Lower leg skin (tissue), 3 donors: ENCODE measurements at regions not wholly inside any gene's neighbourhood (a gene's known extent, or its start where the extent isn't known, plus 50 kb on each side); places are given as distances from the start of the nearest gene placed in this dataset.

Experiments used
- POLR2A ChIP-seq, 2 donors: fragments of 450-650 bp; IDR thresholded peaks; one replicate each; pipeline ENCODE4 v1.6.1; 2016 to 2017; ENCODE audit warnings: antibody characterized with exemption in 2 of 2, mild to moderate bottlenecking in 1 of 2, moderate library complexity in 1 of 2
- TF ChIP-seq, protein P1 (sequence below), 3 donors: fragments of 450-650 bp; IDR thresholded peaks; one replicate each; pipeline ENCODE4 v1.5.1; 2016; ENCODE audit warnings: antibody characterized with exemption in 3 of 3, mild to moderate bottlenecking in 3 of 3, moderate library complexity in 2 of 3

GRCh38 chr11:106152824-106153223, 75.4 kb downstream of the AASDHPPT start:
- TF ChIP-seq, protein P1, sequence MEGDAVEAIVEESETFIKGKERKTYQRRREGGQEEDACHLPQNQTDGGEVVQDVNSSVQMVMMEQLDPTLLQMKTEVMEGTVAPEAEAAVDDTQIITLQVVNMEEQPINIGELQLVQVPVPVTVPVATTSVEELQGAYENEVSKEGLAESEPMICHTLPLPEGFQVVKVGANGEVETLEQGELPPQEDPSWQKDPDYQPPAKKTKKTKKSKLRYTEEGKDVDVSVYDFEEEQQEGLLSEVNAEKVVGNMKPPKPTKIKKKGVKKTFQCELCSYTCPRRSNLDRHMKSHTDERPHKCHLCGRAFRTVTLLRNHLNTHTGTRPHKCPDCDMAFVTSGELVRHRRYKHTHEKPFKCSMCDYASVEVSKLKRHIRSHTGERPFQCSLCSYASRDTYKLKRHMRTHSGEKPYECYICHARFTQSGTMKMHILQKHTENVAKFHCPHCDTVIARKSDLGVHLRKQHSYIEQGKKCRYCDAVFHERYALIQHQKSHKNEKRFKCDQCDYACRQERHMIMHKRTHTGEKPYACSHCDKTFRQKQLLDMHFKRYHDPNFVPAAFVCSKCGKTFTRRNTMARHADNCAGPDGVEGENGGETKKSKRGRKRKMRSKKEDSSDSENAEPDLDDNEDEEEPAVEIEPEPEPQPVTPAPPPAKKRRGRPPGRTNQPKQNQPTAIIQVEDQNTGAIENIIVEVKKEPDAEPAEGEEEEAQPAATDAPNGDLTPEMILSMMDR (IDR thresholded peaks at IDR 0.05) = no peak
- no peak for TF ChIP-seq POLR2A (IDR thresholded peaks at IDR 0.05)
